Lower leg skin (tissue), 4 donors: ENCODE measurements at regions not wholly inside any gene's neighbourhood (a gene's known extent, or its start where the extent isn't known, plus 50 kb on each side); places are given as distances from the start of the nearest gene placed in this dataset.

Experiments used
- DNase-seq, 2 donors: peaks; one replicate each; pipeline ENCODE4 v3.0.0-alpha.2; 2019; ENCODE audit warnings: low spot score in 2 of 2
- H3K4me3 ChIP-seq: fragments of 200-600 bp; sonication (generic); 2 replicates; pipeline ENCODE4 v1.5.1; 2017; ENCODE audit warnings: mild to moderate bottlenecking, low read depth; ENCODE audit not compliant: poor library complexity, severe bottlenecking
- CTCF ChIP-seq, 3 donors: fragments of 450-650 bp; IDR thresholded peaks; one replicate each; pipeline ENCODE4 v1.5.1; 2016; ENCODE audit warnings: antibody characterized with exemption in 3 of 3, mild to moderate bottlenecking in 3 of 3, moderate library complexity in 2 of 3
- POLR2A ChIP-seq, 2 donors: fragments of 450-650 bp; IDR thresholded peaks; one replicate each; pipeline ENCODE4 v1.6.1; 2016 to 2017; ENCODE audit warnings: antibody characterized with exemption in 2 of 2, mild to moderate bottlenecking in 1 of 2, moderate library complexity in 1 of 2
- WGBS, 2 donors: methylation state at CpG; one replicate each; pipeline ENCODE4 v1.1.5; 2018; 5-methylcytosine and 5-hydroxymethylcytosine counted together
- intact Hi-C: fragments of 100-400 bp; cut with DNase I; formaldehyde crosslinking; loops from one replicate; pipeline ENCODE4 v1.15.0; 2023; ENCODE audit warnings: low total_unique reads

- no peak for TF ChIP-seq POLR2A (IDR thresholded peaks at IDR 0.05)
- TF ChIP-seq CTCF (IDR thresholded peaks at IDR 0.05), result no peak
These were observed 168.2 kb downstream of the MFSD1 start for GRCh38 chr3:158970006-158970405.

GRCh38 chr3:158974904-158975303, 173.1 kb downstream of the MFSD1 start:
- no peak for DNase-seq
- no peak overlapping the region for H3K4me3 ChIP-seq
- WGBS, 2 donors, result 39 to 45% methylated on average over 1 of the region's 1 CpG
- intact Hi-C loops, result loop anchor here (5.0 kb wide), 1 partner anchor 1397 kb away; no protein-coding TSS in a partner anchor
- no peak for TF ChIP-seq POLR2A (IDR thresholded peaks at IDR 0.05)
- no peak for TF ChIP-seq CTCF (IDR thresholded peaks at IDR 0.05)

More at GRCh38 chr3:158970006-158970405, 168.2 kb downstream of the MFSD1 start:
- 42 to 59% methylated on average over 2 of the region's 2 CpGs for WGBS, 2 donors
- intact Hi-C loops, result loop anchor here (5.0 kb wide), 1 partner anchor 1402 kb away; no protein-coding TSS in a partner anchor
- no peak overlapping the region for H3K4me3 ChIP-seq
- no peak for DNase-seq

DNA sequence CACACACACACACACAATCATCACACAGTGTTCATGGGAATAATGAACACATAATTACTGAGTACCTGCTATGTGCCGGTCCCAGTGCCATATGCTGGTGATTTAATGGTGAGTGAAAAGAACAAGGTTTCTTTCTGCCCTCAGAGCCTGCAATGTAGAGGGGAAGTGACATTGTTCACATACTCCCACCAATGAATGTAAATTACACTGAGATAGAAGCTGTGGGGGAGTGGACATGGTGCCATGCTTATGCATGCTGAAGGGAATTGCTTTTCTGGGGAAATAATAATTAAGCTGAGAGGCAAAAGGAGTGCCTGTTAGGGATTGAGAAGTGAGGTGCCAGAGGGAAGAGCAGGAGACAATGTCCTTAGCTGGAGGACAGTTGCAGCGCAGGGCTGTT, 175.1 kb downstream of the MFSD1 start:
- intact Hi-C loops, result loop anchor here (1.0 kb wide), 1 partner anchor 28 kb away; no protein-coding TSS in a partner anchor
- TF ChIP-seq CTCF (IDR thresholded peaks at IDR 0.05) (no peak), POLR2A (IDR thresholded peaks at IDR 0.05) (no peak)
- H3K4me3 ChIP-seq, result no peak overlapping the region
- WGBS, 2 donors, result 66 to 77% methylated on average over 2 of the region's 2 CpGs
- no peak for DNase-seq

DNA sequence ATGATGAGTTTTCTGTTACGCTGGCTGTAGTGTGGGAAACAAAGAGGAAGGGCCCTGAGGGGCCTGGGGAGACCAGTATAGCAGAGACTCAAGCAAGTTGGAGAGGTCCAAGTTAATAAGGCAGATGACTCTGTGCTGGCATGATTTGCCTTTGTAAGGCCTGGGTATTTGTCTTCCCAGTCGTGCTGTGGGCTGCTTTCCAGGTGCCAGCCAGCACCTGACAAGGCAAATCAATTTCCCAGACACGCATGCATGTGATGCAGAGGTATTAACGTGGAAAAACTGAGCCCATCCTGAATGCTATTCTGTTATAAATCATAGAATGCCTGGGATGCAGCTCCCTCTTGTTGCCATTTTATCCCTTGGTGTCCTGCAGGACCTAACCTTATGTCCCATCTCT, 175.6 kb downstream of the MFSD1 start:
- 52 to 61% methylated on average over 4 of the region's 4 CpGs for WGBS, 2 donors
- TF ChIP-seq POLR2A (IDR thresholded peaks at IDR 0.05) (no peak), CTCF (IDR thresholded peaks at IDR 0.05) (no peak)
- no peak for DNase-seq
- H3K4me3 ChIP-seq, result no peak overlapping the region
- intact Hi-C loops, result no loop called here

GRCh38 chr3:158983216-158984099, 181.6 kb downstream of the MFSD1 start:
- intact Hi-C loops, result no loop called here
- 74 to 79% methylated on average over 5 of the region's 5 CpGs for WGBS, 2 donors
- TF ChIP-seq CTCF (IDR thresholded peaks at IDR 0.05), result no peak
- no peak for TF ChIP-seq POLR2A (IDR thresholded peaks at IDR 0.05)
- no peak for DNase-seq
- H3K4me3 ChIP-seq, result no peak overlapping the region
